ENCODE measurements at regions not wholly inside any gene's neighbourhood (a gene's known extent, or its start where the extent isn't known, plus 50 kb on each side); places are given as distances from the start of the nearest gene placed in this dataset.
A peak's percentile ranks its signal among the peaks of the same experiment; 100 is the strongest.

DNA sequence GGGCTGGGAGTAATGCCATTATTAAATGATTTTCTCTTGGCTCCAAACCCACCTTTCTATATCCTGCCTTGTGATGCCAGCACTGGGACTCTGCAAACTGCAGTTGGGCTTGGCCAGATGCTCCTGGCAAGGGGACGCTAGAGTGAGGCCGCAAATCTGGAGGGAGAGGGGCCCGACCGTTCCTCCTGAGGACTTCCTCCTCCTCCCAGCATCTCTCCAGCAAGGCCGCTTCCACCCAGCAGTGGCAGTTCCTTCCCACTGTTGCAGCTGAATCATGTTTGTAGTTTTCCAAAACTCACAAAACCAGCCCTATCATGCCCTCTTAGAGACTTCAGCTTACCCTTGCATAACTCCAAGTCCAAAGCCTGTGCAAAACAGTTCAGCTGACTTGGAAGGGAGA lies 244.4 kb downstream of the FOXA2 start:
- DNase-seq (ENCODE audit: extremely low spot score, insufficient read length, low read depth) (no peak), FAIRE-seq (no peak)

DNA sequence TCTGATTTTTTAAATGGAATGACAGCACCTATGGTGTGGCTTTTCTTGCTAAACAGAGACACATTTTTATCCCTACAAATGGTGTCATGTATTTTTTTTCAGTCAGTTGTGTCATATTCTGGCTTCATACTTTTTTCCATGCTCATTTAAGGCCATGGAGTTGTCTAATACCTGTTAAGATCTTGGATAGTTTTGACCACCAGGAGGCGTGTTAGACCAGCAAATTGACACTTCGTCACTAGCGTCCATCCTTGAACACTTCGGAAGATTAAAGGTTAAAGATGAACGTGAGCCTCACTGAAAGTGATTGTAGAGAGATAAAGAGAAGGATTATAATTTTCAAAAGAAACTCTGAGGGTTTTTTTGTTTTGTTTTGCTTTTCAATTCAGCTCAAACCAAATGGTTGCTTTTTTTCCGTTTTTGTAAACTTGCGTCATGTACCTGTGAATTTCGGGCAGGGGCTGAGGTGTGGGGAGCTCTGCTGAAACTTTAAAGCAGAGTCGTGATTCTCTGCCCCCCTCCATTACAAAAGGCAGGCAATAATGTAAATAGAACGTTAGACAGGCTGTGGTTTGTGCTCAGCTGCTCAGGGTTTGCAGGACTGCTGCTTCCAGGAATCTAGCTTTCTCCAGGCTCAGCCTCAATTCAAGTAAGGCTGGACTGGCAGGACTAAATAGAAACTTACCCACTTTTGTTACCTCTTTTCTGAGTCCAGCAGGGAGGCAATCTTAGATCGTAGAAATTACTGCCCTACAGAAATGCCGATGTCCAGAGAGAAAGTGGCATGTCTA lies 245.1 kb downstream of the FOXA2 start:
- DNase-seq (ENCODE audit: extremely low spot score, insufficient read length, low read depth): peak; percentile 15
- FAIRE-seq: peak; percentile 80

DNA sequence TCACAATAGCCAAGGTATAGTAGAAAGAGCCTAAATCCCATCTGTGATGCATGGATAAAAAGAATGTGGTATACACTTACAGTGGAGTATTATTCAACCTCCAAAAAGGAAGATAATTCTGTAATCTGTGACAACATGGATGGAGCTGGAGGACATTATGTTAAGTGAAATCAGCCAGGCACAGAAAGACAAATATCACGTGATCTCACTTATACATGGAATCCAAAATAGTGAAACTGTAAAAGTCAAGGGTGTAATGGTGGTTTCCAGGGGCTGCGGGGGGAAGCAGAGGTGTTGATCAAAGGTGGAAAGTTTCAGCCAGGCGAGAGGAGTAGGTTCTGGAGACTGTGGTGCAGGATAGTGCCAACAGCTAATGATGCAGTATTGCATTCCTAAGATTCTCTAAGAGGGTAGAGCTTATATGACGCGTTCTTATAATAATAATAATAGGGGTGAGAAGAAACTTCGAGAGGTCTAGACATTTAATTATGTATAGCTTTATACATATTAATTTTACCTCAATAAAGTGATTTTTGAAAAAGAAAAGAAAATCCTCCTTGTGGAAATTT lies 246.1 kb downstream of the FOXA2 start:
- FAIRE-seq: no peak
- no peak for DNase-seq (ENCODE audit: extremely low spot score, insufficient read length, low read depth)

DNA sequence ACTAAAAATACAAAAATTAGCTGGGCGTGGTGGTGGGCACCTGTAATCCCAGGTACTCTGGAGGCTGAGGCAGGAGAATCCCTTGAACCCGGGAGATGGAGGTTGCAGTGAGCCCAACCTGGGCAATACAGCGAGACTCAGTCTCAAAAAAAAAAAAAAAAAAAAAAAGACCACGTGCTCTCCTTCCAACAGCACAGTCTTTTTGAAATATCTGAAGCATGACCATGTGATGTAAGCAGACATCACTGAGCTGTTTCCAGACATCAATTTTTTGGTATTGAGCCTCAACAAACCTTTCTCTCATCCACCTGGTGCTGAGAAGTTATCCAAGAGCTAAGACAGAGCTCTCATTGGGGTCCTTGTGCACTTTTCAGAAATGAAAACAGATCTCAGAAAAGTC lies 249.2 kb downstream of the FOXA2 start:
- FAIRE-seq: no peak
- DNase-seq (ENCODE audit: extremely low spot score, insufficient read length, low read depth): no peak

DNA sequence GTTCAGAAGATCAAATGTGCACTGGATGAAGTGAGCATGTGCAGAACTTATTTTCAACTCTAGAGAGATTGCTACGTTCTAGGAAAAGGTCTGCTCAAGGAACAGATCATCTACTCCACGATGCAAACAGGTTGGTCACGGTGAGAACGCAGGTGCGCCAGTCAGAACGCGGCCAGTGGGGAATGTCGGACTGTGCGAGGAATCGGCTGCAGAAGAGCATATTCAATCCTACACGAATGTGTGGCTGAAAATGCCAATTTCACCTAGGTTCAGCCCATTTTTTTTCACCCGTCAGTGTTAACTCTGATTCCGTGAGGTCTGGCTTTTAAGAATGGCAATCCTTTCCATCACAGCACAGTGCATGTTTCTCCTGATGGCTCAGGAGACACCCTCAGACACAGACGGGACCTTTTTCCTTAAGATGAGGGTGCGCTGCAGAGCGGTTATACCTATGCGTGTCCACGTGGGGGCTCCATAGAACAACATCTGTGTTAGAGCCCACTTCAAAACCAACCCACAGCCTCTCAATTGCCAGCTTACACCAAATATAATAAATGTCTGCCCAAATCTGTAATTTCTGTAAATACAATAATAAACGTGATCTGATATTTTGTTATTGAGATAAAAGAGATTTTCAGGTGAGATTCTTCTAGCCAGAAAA lies 250.4 kb downstream of the FOXA2 start:
- DNase-seq (ENCODE audit: extremely low spot score, insufficient read length, low read depth): peak; percentile 32
- FAIRE-seq: peak; percentile 5

DNA sequence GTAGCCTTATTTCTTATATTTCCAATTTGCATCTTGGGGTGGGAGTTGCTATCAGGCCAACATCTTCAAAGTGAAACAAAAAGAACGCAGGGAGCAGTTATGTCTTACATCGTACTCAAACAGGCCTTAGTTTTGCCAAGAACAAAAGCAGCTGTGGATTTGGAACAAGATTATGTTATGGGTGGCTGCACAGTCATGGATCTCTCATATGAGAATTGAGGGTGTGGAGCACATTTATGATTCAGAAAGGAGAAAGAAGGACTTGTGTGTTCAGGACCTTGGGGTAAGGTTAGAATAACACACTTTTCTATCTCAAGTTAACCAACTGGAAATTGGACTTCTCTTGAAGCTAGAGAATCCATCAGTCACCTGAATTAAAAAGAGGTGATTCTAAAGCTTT lies 259.9 kb downstream of the FOXA2 start:
- no peak for FAIRE-seq

DNA sequence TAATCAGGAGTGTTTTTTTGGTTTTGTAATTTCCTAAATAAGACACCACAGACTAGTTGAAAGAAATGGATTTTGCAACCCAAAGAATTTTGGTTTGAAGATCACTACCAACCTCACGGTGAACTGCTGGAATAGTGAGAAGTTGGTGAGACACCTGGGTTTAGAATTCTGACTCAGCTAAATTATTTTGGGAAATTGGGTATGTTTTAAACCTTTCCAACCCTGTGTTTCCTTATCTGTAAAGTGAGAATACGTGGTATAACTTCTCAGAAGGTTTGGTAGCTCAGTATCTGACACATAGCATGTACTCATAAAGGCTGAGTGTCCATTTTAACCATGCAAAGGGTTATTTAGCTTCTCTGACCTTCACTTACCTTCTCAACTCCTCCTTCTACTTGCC lies 261.9 kb downstream of the FOXA2 start:
- DNase-seq (ENCODE audit: extremely low spot score, insufficient read length, low read depth) (no peak), FAIRE-seq (no peak)

More for the DNA sequence above, 259.9 kb downstream of the FOXA2 start:
- no peak for DNase-seq (ENCODE audit: extremely low spot score, insufficient read length, low read depth)

DNA sequence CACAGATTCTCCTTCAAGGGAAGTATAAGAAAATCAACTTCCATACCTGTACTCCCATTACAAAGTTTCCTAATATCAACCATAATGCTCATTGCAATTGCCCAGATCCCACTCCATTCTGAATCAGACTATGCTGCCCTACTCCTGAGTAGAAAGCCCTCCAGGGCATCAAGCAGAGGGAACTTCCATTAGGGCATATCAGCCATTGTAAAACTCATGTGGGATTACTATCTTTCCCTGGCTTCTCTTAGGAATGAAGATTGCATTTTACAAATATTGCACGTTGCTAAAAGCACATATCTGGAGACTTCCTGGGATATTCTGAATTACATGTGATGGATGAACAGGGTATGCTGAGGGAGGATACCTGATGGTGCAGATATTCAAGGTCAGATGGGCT lies 263.2 kb downstream of the FOXA2 start:
- DNase-seq (ENCODE audit: extremely low spot score, insufficient read length, low read depth) (no peak), FAIRE-seq (no peak)

DNA sequence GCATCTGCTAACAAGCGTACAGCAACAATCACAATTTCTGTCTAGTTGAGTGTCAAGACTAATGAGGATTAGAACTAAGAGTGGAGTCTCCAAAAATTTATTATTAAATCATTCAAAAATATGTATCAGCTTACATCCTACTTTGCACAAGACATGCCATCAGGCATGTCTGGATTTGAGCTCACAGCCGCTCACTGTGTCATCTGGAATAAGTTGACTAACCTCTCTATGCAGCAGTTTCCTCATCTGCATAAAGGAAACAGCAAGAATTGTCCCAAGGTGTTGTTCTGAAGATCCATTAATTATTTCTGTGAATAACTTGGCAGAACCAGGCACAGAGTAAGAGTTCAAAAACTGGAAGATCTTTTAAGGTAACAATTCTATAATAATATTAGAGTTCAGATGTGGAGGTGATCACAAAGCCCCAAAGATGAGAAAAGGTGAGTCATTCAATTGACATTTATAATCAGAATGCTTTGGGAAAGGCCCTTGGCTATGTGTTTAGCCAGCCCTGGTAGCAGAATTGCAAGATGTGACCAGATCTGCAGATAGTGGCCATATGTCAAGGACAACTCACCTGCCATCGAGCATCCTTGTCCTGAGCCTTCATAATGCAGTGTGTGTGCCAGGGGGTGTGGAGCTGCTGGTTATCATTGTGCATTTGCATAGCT lies 264.0 kb downstream of the FOXA2 start:
- no peak for DNase-seq (ENCODE audit: extremely low spot score, insufficient read length, low read depth)
- no peak for FAIRE-seq

DNA sequence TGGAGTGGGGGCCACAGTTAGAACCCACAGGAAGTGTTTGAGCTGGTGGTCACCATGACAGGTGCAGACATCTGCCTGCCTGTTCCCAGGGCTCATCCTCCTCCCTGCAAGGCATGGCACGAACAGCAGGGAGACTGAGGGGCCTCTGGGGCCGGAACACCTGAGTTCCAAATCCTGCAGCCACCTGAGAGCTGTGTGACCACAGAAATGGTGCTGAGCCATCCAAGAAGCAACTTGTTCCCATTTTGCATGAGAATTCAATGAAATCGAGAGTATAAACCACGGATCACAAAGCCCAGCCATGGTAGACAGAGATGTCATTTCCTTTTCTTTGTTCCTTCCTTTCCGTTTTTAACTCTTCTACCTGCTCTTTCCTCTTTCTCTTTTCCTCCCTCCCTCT lies 268.6 kb downstream of the FOXA2 start:
- no peak for DNase-seq (ENCODE audit: extremely low spot score, insufficient read length, low read depth)
- FAIRE-seq: no peak

DNA sequence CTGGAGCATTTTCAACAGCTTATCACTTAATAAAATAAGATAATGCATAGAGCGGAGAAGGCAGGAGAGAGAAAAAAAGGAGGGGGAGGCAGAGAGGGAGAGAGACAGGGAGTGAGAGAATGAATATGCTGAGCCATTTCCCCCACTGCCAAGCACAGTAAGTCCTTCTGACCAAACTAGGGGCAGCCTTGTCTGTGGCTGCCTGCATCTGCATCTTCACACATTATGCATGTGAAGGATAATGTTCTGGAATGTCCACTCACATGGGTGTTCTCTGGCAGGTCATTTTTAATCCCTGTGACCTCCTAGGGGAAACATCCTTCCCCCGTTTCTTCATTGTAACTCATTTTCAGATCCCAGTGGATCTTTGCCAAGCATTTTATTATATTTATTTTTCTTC lies 269.3 kb downstream of the FOXA2 start:
- no peak for FAIRE-seq
- no peak for DNase-seq (ENCODE audit: extremely low spot score, insufficient read length, low read depth)

DNA sequence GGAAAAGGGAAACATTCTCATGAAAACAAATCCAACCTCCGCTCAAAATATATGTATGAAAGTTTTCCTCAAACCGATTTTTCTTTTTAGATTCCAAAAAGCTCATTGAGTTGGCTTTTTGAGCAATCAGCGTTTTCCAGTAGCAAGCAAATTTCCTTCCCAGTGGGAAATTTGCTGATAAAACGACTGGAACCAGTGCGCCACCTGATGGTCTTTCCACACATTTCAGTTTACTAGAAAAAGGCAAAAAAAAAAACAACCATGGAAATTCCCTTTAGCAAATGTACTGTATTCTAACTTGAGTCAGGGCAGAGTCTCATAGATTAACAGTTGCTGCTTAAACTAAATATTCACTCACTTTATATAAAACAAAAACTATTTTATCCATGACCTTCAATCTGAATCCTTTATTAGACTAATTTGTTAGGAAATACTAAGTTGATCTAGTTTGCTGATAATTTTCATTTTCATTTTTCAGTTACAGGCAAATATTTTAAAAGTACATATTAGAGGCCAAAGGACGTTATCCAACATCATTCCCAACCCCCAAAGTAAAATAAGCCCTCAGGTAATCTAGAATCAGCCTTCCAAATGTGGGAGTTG lies 271.5 kb downstream of the FOXA2 start:
- DNase-seq (ENCODE audit: extremely low spot score, insufficient read length, low read depth): no peak

DNA sequence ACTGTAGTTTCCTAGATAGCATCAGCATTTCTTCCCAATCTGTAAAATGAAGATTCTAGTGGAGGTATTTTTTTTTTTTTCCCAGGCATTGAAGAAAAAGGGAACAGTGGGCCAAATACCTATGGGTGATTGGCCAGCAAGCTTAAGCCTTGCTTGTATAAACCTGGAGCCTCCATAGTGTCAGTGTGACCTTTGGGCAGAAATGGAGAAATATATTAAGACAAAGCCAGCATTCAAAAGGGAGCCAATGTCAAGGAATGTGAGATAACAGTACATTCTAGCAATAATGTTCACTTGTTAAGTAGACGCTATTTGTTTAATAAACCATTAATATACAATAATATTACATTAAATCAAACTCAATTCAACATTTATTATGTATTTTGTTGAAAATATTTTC lies 275.4 kb downstream of the FOXA2 start:
- DNase-seq (ENCODE audit: extremely low spot score, insufficient read length, low read depth) (no peak), FAIRE-seq (no peak)

More for the DNA sequence above, 271.5 kb downstream of the FOXA2 start:
- no peak for FAIRE-seq

DNA sequence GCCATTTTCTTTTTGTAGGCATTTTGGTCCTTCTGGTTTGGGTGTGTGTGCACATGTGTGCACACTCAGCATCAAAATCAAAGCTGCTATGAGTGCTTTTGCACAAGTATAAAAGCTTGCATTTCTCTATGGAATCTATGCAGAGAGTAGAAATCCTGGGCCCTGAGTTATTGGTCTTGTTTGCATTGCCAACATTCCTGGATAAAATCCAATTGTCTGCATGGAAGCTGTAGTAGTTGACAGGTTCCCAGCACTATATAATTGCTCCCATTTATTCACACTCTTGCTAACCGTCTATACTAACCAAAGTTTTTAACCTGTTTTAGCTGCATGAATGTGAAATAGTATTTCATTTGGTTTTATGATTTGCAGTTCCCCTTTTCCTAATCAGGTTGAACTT lies 277.0 kb downstream of the FOXA2 start:
- FAIRE-seq (no peak), DNase-seq (ENCODE audit: extremely low spot score, insufficient read length, low read depth) (no peak)

DNA sequence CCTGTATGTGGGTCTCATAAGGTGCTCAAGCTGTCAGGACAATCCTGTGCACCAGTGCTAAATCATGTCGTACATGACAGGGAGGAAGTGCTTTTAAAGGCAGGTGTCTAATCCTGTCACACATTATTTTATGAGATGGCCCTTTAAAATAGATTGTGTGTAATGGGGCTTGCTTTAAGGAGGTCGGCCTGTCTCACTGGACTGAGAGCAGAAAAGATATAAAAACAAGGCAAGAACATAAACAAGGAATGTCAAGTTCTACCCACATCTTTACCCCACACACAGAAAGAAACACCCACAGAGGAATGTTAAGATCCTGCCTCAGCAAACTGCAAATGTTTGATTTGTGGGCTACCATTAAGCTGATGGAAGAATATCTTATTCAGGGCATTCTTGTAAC lies 279.0 kb downstream of the FOXA2 start:
- DNase-seq (ENCODE audit: extremely low spot score, insufficient read length, low read depth): no peak
- FAIRE-seq: no peak

DNA sequence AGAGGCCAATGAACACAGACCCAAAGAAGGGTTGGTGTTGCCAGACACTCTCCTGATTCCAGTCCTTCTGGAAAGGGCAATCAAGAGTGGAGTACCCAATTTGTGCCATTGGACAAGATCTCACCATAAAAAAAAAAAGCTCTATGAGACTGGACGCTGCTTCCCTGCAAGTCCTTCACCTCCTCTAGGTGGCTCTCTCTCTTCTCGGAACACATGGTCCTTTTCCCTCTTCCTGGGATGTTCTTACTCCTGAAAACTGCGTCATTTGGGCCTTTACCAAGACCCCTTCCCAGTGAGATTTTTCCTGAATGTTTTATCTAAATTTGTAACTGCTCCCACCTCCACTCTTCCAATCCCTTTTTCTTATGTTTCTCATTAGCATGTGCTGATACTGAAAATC lies 280.8 kb downstream of the FOXA2 start:
- FAIRE-seq (no peak), DNase-seq (ENCODE audit: extremely low spot score, insufficient read length, low read depth) (no peak)

DNA sequence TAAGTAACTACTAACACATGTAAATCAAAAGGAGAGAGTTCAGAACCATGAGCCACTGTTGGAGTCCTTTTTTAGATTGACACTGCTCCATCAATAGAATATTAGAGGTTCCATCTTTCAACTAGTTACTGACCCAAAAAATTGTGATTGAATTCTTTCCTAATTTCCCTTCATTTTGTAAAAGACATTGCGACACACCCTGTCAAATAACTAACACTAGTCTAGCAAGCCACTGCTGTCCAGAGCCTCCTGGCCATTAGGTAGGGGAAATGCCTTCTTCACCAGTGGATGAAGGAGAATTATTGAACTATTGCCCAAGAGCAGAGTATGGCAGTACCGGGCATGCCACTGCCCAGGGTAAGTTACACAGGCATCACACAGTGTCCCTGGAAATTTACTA lies 282.3 kb downstream of the FOXA2 start:
- FAIRE-seq (no peak), DNase-seq (ENCODE audit: extremely low spot score, insufficient read length, low read depth) (no peak)

DNA sequence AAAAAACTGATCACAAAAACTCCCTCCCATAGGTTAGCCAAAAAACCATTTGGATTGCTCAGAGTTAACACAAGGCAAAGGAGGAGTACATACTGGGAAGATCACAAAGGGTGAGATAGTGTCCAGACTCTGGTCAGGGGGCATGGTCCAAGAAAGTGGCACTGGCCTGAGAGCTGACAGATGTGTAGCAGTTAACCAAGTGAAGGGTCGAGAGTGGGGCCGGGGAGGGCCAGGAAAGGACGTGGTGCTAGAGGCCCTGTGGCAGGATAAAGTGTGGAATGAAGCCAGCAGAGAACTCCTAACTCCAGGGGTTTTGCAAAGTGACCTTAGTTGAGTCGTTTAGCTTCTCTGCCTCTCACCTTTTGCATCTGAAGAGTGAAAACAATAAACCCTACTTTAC lies 290.5 kb downstream of the FOXA2 start:
- DNase-seq (ENCODE audit: extremely low spot score, insufficient read length, low read depth): no peak
- no peak for FAIRE-seq

DNA sequence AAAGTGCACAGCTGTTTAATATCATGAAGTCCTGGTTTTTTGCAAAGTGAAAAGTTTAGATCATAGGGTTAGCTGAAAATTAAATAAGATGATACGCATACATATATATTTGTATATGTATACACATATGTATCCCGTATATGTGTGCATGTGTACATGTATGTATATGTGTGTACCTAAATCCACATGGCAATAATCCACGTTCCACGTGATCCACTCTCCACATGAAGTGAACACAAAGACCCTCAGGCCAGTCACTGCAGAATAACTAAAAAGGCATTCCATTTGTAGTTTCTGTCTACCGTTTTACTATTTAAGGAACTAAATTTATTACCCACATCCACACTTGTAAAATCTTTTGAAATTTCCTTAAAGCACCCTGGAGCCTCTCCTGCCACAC lies 294.9 kb downstream of the FOXA2 start:
- DNase-seq (ENCODE audit: extremely low spot score, insufficient read length, low read depth) (no peak), FAIRE-seq (no peak)

DNA sequence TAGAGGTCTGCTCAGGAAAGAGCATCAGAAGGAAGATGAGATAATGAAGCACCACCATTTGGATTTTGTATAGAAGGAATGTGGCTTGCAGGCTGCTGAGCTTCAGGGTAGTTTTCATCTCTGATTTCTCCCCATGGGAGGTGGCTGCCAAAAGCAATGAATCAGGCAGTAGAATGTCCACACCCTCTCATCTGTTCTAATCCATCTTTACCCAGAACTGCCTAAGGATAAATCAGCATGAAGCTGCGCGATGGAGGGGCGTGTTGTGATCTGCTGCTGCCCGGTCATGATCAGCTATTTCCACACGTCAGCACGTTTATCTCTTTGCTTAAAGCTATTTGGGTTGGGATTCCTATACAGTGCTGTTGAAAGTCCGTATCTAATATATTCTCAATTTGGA lies 295.4 kb downstream of the FOXA2 start:
- DNase-seq (ENCODE audit: extremely low spot score, insufficient read length, low read depth) (no peak), FAIRE-seq (no peak)

DNA sequence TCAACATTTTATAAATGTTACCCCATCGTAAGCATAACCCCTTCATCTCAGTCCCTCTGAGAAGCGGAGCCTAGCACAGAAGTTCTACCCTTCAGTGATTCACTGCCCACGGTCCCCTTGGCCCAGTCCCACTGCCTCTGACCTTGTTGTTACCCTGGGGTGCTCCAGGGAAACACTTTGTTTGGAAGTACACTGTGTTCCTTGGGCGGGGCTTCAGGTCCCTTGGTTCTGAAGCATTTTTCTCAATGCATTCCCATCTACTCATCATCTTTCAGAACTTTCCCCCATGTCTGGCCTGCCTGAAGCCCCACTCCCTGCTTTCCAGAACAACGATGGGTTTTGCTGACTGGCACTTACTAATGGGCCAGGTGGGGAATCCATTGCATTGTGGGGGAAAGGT lies 296.2 kb downstream of the FOXA2 start:
- no peak for DNase-seq (ENCODE audit: extremely low spot score, insufficient read length, low read depth)
- FAIRE-seq: no peak

Data from GM18507 (cell line).